ENCODE measurements at regions not wholly inside any gene's neighbourhood (a gene's known extent, or its start where the extent isn't known, plus 50 kb on each side); places are given as distances from the start of the nearest gene placed in this dataset.
A peak's percentile ranks its signal among the peaks of the same experiment; 100 is the strongest.

- TF ChIP-seq CTCF (conservative IDR thresholded peaks at IDR 0.05; ENCODE audit: low read depth, low read length) = no peak
- H3K4me3 ChIP-seq (ENCODE audit: low read length) = no peak overlapping the region
- DNase-seq (ENCODE audit: low read depth) = no peak
Observed at GRCh38 chr11:23353611-23354010, 493.3 kb upstream of the CCDC179 start.

- peak; percentile 90 for DNase-seq (ENCODE audit: low read depth)
- H3K4me3 ChIP-seq (ENCODE audit: low read length) = no peak overlapping the region
- TF ChIP-seq CTCF (conservative IDR thresholded peaks at IDR 0.05; ENCODE audit: low read depth, low read length) = no peak
Observed at GRCh38 chr11:23359297-23359696, 499.0 kb upstream of the CCDC179 start.

- no peak for TF ChIP-seq CTCF (conservative IDR thresholded peaks at IDR 0.05; ENCODE audit: low read depth, low read length)
- no peak overlapping the region for H3K4me3 ChIP-seq (ENCODE audit: low read length)
- no peak for DNase-seq (ENCODE audit: low read depth)
Observed at GRCh38 chr11:23364076-23364475, 503.8 kb upstream of the CCDC179 start.

GRCh38 chr11:23370580-23371275, 510.5 kb upstream of the CCDC179 start:
- no peak for DNase-seq (ENCODE audit: low read depth)
- no peak overlapping the region for H3K4me3 ChIP-seq (ENCODE audit: low read length)
- TF ChIP-seq CTCF (conservative IDR thresholded peaks at IDR 0.05; ENCODE audit: low read depth, low read length) = no peak

- no peak overlapping the region for H3K4me3 ChIP-seq (ENCODE audit: low read length)
- DNase-seq (ENCODE audit: low read depth) = no peak
- TF ChIP-seq CTCF (conservative IDR thresholded peaks at IDR 0.05; ENCODE audit: low read depth, low read length) = no peak
Observed at GRCh38 chr11:23377909-23378308, 517.6 kb upstream of the CCDC179 start.

- DNase-seq (ENCODE audit: low read depth) = no peak
- no peak overlapping the region for H3K4me3 ChIP-seq (ENCODE audit: low read length)
- no peak for TF ChIP-seq CTCF (conservative IDR thresholded peaks at IDR 0.05; ENCODE audit: low read depth, low read length)
Observed at GRCh38 chr11:23391031-23391430, 530.8 kb upstream of the CCDC179 start.

GRCh38 chr11:23398052-23398451, 537.8 kb upstream of the CCDC179 start:
- TF ChIP-seq CTCF (conservative IDR thresholded peaks at IDR 0.05; ENCODE audit: low read depth, low read length) = no peak

More at GRCh38 chr11:23398052-23398451, 537.8 kb upstream of the CCDC179 start:
- no peak overlapping the region for H3K4me3 ChIP-seq (ENCODE audit: low read length)
- DNase-seq (ENCODE audit: low read depth) = no peak

Measured in retinal pigment epithelial cell (primary cell).